NCI-H2227 treated with DMSO at 0.1 percent for 48 hours (cell line): ENCODE measurements at regions not wholly inside any gene's neighbourhood (a gene's known extent, or its start where the extent isn't known, plus 50 kb on each side); places are given as distances from the start of the nearest gene placed in this dataset.

Experiments
- DNase-seq: peaks from one replicate; lab custom pipeline; 2025; lab: John Stamatoyannopoulos, UW

DNA sequence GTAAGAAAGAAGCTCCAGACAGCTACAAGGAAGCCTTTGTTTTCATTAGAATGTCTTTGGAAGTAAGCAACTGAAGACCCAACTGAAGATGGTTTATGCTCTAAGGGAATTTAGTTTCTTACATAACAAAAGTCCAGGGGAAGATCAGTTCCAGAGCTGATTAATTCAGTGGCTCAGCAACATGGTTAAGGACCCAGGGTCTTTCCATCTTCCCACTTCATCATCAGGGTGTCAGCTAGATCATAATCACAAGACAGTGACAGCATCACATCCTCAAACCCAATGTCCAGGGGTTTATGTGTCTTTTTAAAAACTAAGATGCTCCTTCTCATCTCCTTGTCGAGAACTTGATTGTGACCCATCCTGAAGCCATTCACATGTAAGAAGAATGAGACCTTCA is 119.7 kb upstream of the PRDM1 start:
- DNase-seq: no peak

- DNase-seq: no peak
Measured at GRCh38 chr6:105964979-105965760, 121.0 kb upstream of the PRDM1 start.

GRCh38 chr6:105954148-105954547 is 132.0 kb upstream of the PRDM1 start:
- DNase-seq: no peak

- DNase-seq: no peak
Measured at GRCh38 chr6:105952772-105953690, 133.1 kb upstream of the PRDM1 start.

- DNase-seq: no peak
Measured at GRCh38 chr6:105952326-105952725, 133.8 kb upstream of the PRDM1 start.

DNA sequence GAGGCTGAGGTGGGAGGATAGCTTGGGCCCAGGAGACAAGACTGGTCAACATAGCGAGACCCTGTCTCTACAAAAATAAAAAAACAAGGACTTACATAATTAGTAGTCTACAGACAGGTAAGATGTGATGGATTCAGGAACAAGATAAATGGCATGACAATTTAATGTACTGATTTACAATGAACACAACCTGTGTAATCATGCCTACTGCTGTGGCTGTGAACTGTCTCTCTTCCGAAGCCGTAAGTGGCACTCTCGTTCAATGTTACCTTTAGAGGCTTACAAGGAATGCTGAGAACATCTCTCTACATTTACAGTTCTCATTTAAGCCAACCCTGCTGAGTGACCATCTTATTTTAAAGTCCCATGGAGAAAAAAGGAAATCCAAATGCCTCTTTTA is 134.8 kb upstream of the PRDM1 start:
- peak; percentile 2 for DNase-seq

GRCh38 chr6:105949869-105950268 is 136.3 kb upstream of the PRDM1 start:
- no peak for DNase-seq

DNA sequence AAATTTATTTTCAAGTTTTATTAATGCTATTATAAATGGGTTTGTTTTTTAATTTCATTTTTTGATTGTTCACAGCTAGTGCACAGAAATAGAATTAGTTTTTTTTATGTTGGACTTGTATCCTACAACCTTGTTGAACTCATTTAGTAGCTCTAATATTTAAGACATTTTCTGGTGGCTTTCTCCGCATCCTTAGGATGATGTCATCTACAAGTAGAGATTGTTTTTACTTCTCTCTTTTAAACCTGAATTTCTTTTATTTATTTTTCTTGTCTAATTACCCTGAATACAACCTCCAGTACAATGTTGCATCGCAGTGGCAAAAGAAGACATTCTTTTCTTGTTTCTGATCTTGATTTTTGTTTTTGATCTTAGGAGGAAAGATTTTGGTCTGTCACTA is 142.6 kb upstream of the PRDM1 start:
- no peak for DNase-seq

- DNase-seq: no peak
Measured at GRCh38 chr6:105941621-105942412, 144.3 kb upstream of the PRDM1 start.

- DNase-seq: no peak
Measured at GRCh38 chr6:105940990-105941389, 145.1 kb upstream of the PRDM1 start.

GRCh38 chr6:105936972-105937371 is 149.2 kb upstream of the PRDM1 start:
- DNase-seq: no peak

DNA sequence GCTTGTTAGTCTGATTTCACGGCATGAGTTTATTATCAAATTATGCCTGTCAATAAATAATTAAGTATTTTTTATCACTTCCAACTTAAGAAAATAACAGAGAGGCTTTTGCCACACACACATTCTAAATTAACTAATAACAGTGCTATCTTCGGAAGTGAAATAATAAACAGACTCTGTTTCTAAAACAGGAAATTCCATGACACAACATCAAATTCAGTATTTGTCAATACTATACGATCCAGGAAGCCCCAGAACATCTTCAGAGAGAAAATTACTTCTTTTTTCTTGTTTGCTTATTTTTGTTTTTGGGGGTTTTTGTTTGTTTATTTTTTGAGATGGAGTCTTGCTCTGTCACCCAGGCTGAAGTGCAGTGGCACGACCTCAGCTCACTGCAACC is 150.7 kb upstream of the PRDM1 start:
- DNase-seq: no peak

DNA sequence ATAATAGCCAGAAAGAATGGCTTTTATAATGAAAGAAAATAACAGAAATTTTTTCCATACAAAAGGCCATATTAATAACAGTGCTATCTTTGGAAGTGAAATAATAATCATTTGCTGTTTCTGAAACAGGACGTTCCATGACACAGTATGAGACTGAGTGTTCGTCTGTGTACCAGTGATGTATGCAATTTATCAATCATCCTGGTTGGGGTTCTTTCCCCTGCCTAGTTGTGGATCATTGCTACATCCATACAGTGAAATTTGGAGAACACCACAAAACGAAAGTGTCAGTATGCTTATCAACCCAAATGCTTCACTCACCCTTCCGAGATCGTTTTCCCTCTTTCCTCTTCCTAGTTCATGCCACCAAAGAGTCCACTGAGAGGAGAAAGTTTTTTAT is 151.4 kb upstream of the PRDM1 start:
- no peak for DNase-seq

DNA sequence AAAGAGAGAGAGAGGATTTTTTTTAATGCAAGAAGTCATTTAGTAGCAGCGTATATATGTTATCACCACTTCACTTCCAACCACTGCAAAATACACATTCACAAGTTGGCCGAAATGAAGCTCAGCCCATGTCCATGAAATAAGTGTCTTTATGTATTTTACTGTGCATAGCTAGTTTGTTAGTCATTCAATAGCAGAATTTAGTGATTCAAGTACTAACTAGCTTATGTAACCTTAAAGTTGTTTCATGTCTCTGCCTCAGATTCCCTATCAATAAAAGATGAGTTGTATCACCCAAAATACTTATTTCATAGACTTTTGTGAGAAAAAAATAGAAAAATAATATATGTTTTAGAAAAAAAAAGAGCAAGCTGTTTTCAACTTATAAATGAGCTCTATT is 153.7 kb upstream of the PRDM1 start:
- DNase-seq: no peak

GRCh38 chr6:105929626-105930025 is 156.5 kb upstream of the PRDM1 start:
- DNase-seq: no peak

GRCh38 chr6:105926318-105926717 is 159.8 kb upstream of the PRDM1 start:
- no peak for DNase-seq

- no peak for DNase-seq
Measured at GRCh38 chr6:105925706-105926105, 160.4 kb upstream of the PRDM1 start.

DNA sequence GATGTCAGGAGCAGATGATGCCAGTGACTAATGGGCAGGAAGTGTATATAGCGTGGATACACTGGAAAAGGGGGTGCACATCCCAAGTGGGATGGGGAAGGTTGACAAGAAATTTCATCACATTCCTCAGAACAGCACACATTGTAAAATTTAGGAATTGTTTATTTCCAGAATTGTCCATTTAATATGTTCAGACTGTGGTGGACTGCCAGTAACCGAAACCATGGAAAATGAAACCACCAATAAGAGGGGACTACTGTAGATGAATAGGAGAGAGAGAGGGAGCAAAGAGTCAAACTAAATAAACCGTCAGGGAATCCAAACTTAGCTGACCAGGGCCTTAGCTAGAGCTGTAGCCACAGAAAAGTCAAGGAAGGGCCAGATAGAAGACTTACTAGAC is 164.4 kb upstream of the PRDM1 start:
- no peak for DNase-seq

DNA sequence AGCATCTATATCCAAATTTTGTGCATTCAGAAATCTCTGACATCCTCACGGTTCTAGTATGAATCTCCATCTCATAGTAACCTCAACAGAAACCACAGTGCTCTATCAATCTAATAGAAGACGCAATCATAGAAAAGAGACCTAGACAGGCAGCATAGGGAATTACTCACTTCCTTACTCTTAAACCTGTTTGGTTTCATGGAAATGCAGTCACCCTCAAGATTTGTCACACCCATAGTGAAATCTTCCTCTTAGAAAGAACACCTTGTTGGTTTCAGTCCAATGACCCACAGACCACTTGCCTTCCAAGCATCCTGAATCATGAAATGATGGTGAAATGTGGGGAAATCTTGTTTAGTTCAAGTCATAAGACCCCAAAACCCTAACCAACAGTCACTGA is 166.1 kb upstream of the PRDM1 start:
- DNase-seq: no peak

DNA sequence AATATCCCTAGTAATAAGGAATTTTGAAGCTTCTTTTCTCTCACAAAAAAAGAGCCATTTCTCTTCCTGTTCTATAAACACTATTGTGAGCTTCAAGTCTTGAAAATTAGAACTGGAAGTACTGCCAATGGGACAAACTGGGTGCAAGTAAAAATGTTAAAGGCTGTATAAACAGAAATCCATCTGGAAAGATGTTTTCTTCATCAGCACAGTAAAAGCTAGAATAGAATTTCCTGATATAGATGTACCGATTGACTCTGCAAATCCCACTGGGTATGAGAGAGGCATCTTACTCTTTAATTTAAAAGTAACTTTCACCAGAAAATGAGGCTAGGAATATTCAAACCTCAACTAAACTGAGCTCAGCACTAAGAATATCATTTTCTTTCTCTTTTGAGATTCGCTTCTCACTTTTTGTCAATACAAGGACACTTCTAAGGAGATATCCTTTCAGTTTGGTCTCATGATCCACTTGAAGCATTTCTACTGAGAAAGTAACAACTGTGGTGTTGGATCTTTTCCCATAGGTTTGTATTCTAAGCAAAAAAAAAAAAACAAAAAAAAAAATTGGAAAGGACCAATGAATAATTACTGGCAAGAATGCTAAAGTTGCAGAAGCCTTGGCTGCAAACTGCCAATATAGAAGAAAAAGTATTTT is 169.0 kb upstream of the PRDM1 start:
- DNase-seq: no peak

DNA sequence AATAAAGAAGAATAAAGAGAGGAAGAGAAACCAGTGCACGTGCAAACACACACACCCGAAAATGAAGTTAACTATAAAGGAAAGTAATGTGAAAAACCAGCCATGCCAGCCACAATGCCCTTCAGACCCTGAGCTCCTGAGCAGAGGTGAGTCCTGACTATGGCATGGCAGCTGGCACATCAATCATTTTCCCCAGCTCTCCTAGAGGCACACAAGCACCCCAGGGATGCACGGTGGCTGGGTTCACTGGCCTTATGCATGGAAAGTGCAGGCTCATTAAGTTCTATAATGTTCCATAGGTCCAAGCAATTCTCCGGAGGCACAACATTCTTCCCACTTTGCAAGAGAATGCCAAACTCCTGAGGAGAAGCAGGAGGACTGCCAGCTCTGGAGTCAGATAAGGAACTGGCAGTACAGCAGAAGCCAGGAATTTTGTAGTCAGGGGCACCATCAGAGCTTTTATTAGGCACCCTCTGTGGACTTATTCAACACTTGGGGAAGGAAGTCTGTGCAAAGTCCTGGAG is 175.0 kb upstream of the PRDM1 start:
- no peak for DNase-seq

- no peak for DNase-seq
Measured at GRCh38 chr6:105909106-105909505, 177.0 kb upstream of the PRDM1 start.
